ENCODE measurements at regions not wholly inside any gene's neighbourhood (a gene's known extent, or its start where the extent isn't known, plus 50 kb on each side); places are given as distances from the start of the nearest gene placed in this dataset.

DNA sequence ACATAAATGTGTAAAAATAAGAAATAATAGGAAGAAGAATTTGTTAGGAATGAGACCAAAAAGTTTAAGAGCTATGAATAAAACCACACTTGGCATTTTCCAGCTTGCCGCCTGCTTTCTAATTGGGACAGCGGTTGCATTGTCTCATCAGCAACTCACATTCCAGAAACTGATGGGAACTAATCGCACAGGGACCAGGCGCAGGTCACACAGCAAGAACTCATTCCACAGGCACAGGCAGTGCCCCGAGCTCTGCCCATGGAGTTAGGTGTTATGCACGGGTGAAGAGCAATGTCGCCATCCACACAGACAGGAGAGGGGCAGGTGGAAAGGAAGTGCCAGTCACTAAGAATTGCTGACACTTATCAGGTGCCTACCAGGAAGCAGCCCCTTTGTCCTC lies 279.9 kb downstream of the NSG2 start:
- no peak overlapping the region for H3K4me3 ChIP-seq (replicated peaks; ENCODE audit: insufficient read depth, low read length)
- DNase-seq (ENCODE audit: low read depth in 1 of 2, low spot score in 1 of 2): no peak
- no peaks in the 10 kb centered on the region for H3K27me3 ChIP-seq (ENCODE audit: insufficient read depth, poor library complexity, severe bottlenecking)
- no peak for TF ChIP-seq SPI1 (IDR thresholded peaks at IDR 0.05; ENCODE audit: borderline replicate concordance, low read depth)
- TF ChIP-seq, protein P1, sequence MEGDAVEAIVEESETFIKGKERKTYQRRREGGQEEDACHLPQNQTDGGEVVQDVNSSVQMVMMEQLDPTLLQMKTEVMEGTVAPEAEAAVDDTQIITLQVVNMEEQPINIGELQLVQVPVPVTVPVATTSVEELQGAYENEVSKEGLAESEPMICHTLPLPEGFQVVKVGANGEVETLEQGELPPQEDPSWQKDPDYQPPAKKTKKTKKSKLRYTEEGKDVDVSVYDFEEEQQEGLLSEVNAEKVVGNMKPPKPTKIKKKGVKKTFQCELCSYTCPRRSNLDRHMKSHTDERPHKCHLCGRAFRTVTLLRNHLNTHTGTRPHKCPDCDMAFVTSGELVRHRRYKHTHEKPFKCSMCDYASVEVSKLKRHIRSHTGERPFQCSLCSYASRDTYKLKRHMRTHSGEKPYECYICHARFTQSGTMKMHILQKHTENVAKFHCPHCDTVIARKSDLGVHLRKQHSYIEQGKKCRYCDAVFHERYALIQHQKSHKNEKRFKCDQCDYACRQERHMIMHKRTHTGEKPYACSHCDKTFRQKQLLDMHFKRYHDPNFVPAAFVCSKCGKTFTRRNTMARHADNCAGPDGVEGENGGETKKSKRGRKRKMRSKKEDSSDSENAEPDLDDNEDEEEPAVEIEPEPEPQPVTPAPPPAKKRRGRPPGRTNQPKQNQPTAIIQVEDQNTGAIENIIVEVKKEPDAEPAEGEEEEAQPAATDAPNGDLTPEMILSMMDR (IDR thresholded peaks at IDR 0.05; ENCODE audit: insufficient read depth, low read length): no peak
- no peak for TF ChIP-seq GABPA (IDR thresholded peaks at IDR 0.05; ENCODE audit: low read depth)
- TF ChIP-seq POLR2AphosphoS5 (IDR thresholded peaks at IDR 0.05; ENCODE audit: low read depth): no peak
- no peak overlapping the region for H3K27ac ChIP-seq (replicated peaks)

DNA sequence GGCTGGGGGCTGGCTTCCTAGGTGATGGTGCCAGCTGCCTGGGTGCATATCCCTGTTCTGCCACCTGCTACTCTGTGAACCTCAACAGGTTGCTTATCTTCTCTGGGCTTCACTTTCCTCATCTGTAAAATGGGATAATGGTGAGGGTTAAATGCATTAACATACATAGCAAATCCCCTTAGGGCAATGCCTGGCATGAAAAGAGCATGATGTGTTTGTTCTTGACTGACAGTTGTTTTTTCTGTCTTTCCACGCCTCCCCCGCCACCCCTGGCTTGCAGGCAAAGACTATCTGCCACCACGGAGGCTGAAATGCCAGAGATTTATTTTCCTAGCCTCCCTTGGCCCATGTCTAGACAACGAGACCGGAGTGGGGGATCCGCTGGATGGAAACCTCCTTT lies 280.5 kb downstream of the NSG2 start:
- no peak for DNase-seq (ENCODE audit: low read depth in 1 of 2, low spot score in 1 of 2)
- TF ChIP-seq GABPA (IDR thresholded peaks at IDR 0.05; ENCODE audit: low read depth) (no peak), SPI1 (IDR thresholded peaks at IDR 0.05; ENCODE audit: borderline replicate concordance, low read depth) (no peak), POLR2AphosphoS5 (IDR thresholded peaks at IDR 0.05; ENCODE audit: low read depth) (no peak)
- TF ChIP-seq, protein P2, sequence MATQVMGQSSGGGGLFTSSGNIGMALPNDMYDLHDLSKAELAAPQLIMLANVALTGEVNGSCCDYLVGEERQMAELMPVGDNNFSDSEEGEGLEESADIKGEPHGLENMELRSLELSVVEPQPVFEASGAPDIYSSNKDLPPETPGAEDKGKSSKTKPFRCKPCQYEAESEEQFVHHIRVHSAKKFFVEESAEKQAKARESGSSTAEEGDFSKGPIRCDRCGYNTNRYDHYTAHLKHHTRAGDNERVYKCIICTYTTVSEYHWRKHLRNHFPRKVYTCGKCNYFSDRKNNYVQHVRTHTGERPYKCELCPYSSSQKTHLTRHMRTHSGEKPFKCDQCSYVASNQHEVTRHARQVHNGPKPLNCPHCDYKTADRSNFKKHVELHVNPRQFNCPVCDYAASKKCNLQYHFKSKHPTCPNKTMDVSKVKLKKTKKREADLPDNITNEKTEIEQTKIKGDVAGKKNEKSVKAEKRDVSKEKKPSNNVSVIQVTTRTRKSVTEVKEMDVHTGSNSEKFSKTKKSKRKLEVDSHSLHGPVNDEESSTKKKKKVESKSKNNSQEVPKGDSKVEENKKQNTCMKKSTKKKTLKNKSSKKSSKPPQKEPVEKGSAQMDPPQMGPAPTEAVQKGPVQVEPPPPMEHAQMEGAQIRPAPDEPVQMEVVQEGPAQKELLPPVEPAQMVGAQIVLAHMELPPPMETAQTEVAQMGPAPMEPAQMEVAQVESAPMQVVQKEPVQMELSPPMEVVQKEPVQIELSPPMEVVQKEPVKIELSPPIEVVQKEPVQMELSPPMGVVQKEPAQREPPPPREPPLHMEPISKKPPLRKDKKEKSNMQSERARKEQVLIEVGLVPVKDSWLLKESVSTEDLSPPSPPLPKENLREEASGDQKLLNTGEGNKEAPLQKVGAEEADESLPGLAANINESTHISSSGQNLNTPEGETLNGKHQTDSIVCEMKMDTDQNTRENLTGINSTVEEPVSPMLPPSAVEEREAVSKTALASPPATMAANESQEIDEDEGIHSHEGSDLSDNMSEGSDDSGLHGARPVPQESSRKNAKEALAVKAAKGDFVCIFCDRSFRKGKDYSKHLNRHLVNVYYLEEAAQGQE (IDR thresholded peaks at IDR 0.05; ENCODE audit: insufficient replicate concordance, low read depth): no peak
- TF ChIP-seq, protein P1 (IDR thresholded peaks at IDR 0.05; ENCODE audit: insufficient read depth, low read length): no peak
- no peak overlapping the region for H3K27ac ChIP-seq (replicated peaks)

DNA sequence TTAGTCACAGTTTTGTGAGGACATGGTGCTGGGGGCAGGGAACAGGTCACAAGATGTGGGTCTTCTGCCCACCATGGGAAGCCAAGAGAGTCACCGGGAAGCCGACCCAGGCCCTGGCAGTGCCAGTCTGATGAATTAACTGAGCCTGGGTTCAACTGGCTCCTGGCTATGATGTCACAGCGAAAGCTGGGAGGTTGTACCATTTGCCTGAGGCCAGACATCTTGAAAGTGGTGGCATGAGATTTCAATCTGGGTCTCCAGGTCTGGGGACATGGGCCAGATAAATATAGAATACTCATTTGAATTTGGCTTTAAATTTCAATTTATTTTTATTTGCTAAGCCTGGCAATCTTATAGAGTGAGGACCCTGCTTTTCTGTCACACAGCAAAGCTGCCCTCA lies 280.9 kb downstream of the NSG2 start:
- no peak for DNase-seq (ENCODE audit: low read depth in 1 of 2, low spot score in 1 of 2)
- no peaks in the 10 kb centered on the region for H3K27me3 ChIP-seq (ENCODE audit: insufficient read depth, poor library complexity, severe bottlenecking)
- TF ChIP-seq GABPA (IDR thresholded peaks at IDR 0.05; ENCODE audit: low read depth) (no peak), SPI1 (IDR thresholded peaks at IDR 0.05; ENCODE audit: borderline replicate concordance, low read depth) (no peak), POLR2AphosphoS5 (IDR thresholded peaks at IDR 0.05; ENCODE audit: low read depth) (no peak)
- TF ChIP-seq, protein P2 (IDR thresholded peaks at IDR 0.05; ENCODE audit: insufficient replicate concordance, low read depth): no peak
- TF ChIP-seq, protein P1 (IDR thresholded peaks at IDR 0.05; ENCODE audit: insufficient read depth, low read length): no peak
- H3K27ac ChIP-seq (replicated peaks): no peak overlapping the region
- H3K4me3 ChIP-seq (replicated peaks; ENCODE audit: insufficient read depth, low read length): no peak overlapping the region

More for the DNA sequence above, 280.5 kb downstream of the NSG2 start:
- Histone ChIP-seq H3K4me3 (replicated peaks; ENCODE audit: insufficient read depth, low read length) (no peak overlapping the region), H3K27me3 (ENCODE audit: insufficient read depth, poor library complexity, severe bottlenecking) (no peaks in the 10 kb centered on the region)

DNA sequence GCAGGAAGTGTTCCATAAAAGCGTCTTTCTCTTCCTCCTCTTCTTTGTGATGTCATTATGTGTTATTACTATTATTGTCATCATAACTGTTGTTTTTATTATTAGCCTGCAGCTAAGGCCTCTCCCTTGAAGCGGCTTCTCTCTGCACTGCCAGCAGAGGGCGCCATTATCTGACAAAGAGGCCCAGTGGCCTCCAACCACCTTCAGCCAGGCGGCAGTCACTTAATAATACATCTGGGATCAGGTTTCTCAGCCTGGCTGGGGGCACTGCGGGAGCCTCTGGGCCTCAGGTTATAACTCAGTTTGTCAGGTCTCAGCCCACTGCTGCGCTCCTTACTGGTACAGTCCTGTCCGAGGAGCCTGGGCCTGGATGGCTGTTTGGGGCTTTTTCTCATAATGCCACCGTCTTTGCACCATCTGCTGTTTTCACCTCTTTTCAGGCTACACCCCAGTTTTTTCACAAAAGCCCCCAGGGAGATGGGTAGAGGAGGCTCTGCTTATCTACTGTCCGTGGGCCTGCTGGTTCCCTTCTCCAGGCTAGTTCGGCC lies 281.9 kb downstream of the NSG2 start:
- TF ChIP-seq, protein P2 (IDR thresholded peaks at IDR 0.05; ENCODE audit: insufficient replicate concordance, low read depth): no peak
- TF ChIP-seq GABPA (IDR thresholded peaks at IDR 0.05; ENCODE audit: low read depth): no peak
- no peak for TF ChIP-seq SPI1 (IDR thresholded peaks at IDR 0.05; ENCODE audit: borderline replicate concordance, low read depth)
- no peak for TF ChIP-seq POLR2AphosphoS5 (IDR thresholded peaks at IDR 0.05; ENCODE audit: low read depth)
- TF ChIP-seq, protein P1 (IDR thresholded peaks at IDR 0.05; ENCODE audit: insufficient read depth, low read length): peak; percentile 83
- peak; percentile 21 to 63 for DNase-seq (ENCODE audit: low read depth in 1 of 2, low spot score in 1 of 2)
- Histone ChIP-seq H3K27ac (replicated peaks) (no peak overlapping the region), H3K27me3 (ENCODE audit: insufficient read depth, poor library complexity, severe bottlenecking) (no peaks in the 10 kb centered on the region), H3K4me3 (replicated peaks; ENCODE audit: insufficient read depth, low read length) (no peak overlapping the region)
